ENCODE measurements at regions not wholly inside any gene's neighbourhood (a gene's known extent, or its start where the extent isn't known, plus 50 kb on each side); places are given as distances from the start of the nearest gene placed in this dataset.

GRCh38 chr10:123241391-123242141 lies 87.4 kb downstream of the BUB3 start:
- TF ChIP-seq EZH2 (IDR thresholded peaks at IDR 0.05; ENCODE audit: borderline replicate concordance, low read depth, low read length, severe bottlenecking) = no peak
- no peak for TF ChIP-seq CTCF (IDR thresholded peaks at IDR 0.05; ENCODE audit: borderline replicate concordance, extremely low read depth, low read length, poor library complexity, severe bottlenecking)

Measured in DND-41 (cell line).